NOMO-1 treated with dmso at 0.1 percent for 144 hours (cell line): ENCODE measurements at regions not wholly inside any gene's neighbourhood (a gene's known extent, or its start where the extent isn't known, plus 50 kb on each side); places are given as distances from the start of the nearest gene placed in this dataset.

ENCODE experiments used
- DNase-seq: peaks from one replicate; lab custom pipeline; 2025; ENCODE audit not compliant: unreplicated experiment; lab: John Stamatoyannopoulos, UW

- DNase-seq: no peak
These were observed 159.8 kb upstream of the MITF start for GRCh38 chr3:69579306-69580041.

DNA sequence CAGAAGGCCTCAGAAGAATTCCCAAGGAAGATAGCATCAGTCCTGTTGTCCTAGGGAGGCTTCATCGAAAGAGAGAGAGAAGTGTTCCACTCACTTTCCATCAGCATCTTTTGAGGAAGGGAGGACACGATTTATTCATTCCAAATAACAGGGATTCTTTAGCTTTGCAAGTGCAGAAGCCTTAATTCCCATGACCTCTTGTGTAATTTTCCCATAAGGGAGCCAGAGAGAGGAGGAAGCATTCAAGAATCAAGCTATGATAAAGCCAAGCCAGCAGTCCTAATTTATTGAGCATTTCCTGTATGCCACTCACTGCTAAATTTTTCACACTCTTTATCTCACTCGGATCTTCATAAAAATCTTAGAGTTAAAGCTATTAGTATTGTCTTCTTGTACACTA is 169.7 kb upstream of the MITF start:
- no peak for DNase-seq

DNA sequence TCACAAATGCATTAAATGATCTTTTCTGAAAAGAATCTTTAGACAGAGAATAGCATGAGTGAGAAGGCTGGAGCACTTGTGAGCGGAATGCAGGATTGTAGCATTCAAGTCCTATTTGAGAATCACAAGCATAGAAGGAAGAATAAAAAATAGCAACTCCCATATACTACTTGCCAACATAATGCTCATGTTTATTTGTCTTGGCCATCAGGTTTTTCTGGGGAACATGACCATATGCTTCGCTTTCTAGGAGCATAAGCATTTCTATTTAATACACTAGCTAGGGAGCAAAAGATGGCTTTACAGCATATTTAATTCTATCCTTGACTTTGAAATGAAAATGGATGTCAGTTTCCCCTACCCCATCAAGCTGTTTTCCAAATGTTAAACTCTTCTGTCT is 170.3 kb upstream of the MITF start:
- DNase-seq: no peak

DNA sequence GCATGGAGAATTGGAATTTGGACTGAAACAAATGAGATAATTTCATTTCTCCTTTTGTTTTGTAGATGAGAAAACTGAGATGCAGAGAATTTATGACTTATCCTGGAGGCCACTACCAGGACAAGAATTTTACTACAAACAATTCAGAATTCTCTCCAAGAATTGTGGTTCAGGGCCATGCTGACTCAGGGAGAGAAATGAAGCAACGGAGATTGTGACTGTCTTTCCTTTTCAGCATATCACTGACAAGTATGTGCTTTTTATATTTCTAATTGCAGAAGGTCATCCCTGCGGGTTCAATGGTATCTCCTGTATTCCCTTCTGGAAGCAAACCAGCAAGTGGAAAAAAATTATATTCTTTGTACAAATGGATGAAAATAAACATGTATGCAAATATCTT is 170.8 kb upstream of the MITF start:
- no peak for DNase-seq

DNA sequence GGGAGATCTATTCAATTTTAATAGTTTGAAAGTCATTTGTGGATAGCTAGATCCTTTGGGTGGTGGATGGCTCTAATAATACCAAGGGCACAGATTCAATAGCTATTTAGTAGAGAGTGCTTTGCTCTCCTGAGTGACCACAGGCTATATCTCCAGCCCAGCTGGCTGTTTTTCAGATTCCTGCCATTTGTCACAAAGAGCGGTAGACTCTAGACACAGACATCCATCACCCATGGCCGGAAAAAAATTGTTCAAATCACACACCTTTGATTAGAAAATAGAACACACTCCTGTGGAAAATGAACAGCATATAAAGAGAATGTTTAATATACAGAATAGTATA is 171.6 kb upstream of the MITF start:
- no peak for DNase-seq

- DNase-seq: no peak
These were observed 172.1 kb upstream of the MITF start for GRCh38 chr3:69567023-69567709.

DNA sequence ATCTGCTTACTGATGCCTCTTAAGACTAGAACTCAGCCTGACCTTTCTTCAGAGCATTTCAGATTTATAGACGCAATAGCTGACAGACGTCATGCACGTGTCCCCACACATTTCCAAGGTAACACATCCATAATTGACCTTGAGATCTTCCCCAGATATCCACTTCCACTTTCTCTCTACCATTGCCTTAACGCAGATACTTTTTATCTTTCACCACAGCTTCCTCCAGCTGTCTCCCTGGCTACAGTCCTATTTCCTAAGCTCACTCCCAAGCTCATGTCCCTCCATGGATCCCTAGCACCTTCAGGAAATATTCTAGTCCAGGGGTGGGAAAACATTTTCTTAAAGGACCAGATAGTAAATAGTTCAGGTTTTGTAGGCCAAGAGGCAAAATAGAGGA is 173.0 kb upstream of the MITF start:
- DNase-seq: no peak

- DNase-seq: no peak
These were observed 173.9 kb upstream of the MITF start for GRCh38 chr3:69565316-69565715.

GRCh38 chr3:69563981-69564380 is 175.3 kb upstream of the MITF start:
- no peak for DNase-seq

GRCh38 chr3:69563151-69563550 is 176.1 kb upstream of the MITF start:
- no peak for DNase-seq

DNA sequence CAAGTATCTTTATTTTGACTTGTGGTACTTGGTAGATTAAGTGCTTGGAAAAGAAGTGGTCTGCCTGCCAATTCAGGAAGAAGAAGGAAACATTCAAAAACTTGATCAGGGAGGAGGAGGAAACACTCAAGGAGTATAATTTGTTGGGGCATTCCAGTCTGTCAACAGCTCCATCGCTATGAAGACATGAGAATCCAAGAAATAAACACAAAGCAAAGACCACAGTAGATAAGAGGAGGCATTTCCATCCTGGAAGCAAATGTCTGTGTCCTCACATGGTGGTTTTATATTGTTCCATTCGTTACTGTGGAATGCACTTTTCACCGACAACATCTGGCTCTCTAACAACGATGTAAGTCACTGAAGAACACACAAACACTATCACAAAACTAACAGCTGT is 176.1 kb upstream of the FRMD4B start:
- no peak for DNase-seq

- DNase-seq: no peak
These were observed 174.9 kb upstream of the FRMD4B start for GRCh38 chr3:69560818-69561217.

- DNase-seq: no peak
These were observed 174.2 kb upstream of the FRMD4B start for GRCh38 chr3:69560116-69560515.

- DNase-seq: peak; percentile 34
These were observed 173.0 kb upstream of the FRMD4B start for GRCh38 chr3:69558912-69559311.

DNA sequence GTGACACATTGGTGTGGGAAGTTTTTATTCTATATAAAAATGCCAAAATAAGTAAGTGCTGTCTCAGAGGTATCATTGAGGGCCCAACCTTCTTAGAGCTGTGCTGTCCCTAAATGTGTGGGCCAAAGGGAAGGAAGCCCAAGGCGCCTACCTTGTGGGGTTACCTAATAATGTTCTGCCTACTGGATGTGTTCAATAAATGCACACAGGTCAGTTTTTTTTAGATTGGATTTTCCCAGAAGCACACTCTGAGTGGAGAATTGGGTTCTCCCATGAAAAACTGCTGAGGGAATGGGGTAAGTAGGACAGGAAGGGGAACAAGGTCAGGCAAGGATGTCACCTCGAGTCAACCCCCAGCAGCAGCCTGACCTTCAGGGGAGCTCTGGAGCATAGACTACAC is 168.7 kb upstream of the FRMD4B start:
- DNase-seq: no peak

GRCh38 chr3:69553888-69554287 is 168.0 kb upstream of the FRMD4B start:
- DNase-seq: no peak

DNA sequence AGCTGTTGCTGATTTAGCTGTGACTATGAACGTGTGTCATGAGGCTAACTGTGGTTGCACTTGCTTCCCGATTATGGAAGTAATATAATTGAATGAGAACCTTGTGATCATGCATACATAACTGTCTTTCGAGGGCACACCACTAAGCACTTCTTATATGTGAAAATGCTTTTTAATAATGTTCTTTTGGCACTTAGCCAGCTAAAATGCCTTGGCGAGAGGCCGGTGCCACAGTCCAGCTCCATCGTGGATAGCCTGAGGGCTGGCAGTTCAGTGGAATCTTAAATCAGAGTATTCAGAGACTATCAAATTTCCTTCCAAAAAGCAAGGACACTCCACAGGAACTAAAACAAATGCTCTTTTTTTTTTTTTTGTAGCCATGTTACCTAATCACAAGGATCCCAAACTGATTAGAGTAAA is 161.6 kb upstream of the FRMD4B start:
- no peak for DNase-seq

GRCh38 chr3:69542805-69543429 is 157.0 kb upstream of the FRMD4B start:
- DNase-seq: no peak

DNA sequence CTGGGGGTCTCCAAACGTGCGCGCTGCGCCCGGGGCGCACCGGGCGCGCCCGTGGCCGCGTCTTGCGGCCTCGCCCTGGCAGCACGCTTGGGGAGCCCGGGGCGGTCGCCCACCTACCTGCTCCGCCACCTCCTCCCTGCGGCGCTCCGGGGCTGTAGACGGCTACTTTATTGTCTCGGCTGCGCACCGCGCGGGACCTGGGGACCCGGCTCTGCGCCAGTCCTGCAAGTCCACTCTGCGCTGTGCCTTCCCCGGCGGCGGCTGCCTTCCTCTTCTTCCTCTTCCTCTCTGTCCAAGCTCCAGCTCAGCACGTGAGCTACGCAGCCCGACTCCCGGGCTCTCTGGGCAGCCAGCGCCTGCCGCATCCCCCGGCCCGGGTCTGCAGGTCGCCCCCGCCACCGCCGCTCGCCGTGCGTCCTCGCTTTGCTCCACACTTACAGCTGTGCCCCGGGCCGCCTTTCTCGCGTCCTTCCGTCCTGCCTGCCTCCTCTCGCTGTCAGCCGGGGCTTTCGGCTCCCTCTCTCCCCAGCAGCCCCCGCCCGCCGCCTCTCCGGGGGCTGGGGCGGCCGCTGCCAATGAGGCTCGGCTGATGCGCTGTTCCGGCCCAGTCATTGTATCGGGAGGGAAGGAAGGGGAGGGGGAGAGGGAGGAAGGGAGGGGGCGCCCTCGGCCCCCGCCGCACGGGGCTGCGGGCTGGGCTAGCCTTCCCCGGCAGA is 156.4 kb upstream of the FRMD4B start:
- DNase-seq: peak; percentile 20

GRCh38 chr3:69541711-69542088 is 155.8 kb upstream of the FRMD4B start:
- DNase-seq: no peak

GRCh38 chr3:69540706-69541581 is 155.1 kb upstream of the FRMD4B start:
- DNase-seq: no peak
